PFSK-1 (cell line): ENCODE measurements at regions not wholly inside any gene's neighbourhood (a gene's known extent, or its start where the extent isn't known, plus 50 kb on each side); places are given as distances from the start of the nearest gene placed in this dataset.

Experiments used
- FOXP2 ChIP-seq: optimal IDR thresholded peaks from 2 replicates; pipeline ENCODE3; 2011; ENCODE audit warnings: borderline replicate concordance, control low read depth, inconsistent platforms; ENCODE audit not compliant: insufficient read depth; ENCODE audit errors: extremely low read length, extremely low read depth
- POLR2AphosphoS5 ChIP-seq: IDR thresholded peaks from 2 replicates; pipeline ENCODE4 v1.6.1; 2012; ENCODE audit warnings: low read depth, mild to moderate bottlenecking, control low read depth, low read length, moderate library complexity
- REST ChIP-seq, 2 experiments: IDR thresholded peaks; 2 replicates each; pipeline versions ENCODE4 v1.6.1 to v1.8.0; 2011 to 2012; ENCODE audit warnings: low read depth in 2 of 2, low read length in 2 of 2, control low read depth in 1 of 2, inconsistent platforms in 1 of 2, mild to moderate bottlenecking in 1 of 2, moderate library complexity in 1 of 2; ENCODE audit not compliant: insufficient read depth in 1 of 2
- SIN3A ChIP-seq: IDR thresholded peaks from 2 replicates; pipeline ENCODE4 v1.6.1; 2012; ENCODE audit warnings: mild to moderate bottlenecking, low read length, moderate library complexity, borderline replicate concordance; ENCODE audit not compliant: insufficient read depth
- TAF1 ChIP-seq: IDR thresholded peaks from 2 replicates; pipeline ENCODE4 v1.6.1; 2012; ENCODE audit warnings: low read length, control low read depth, borderline replicate concordance; ENCODE audit not compliant: insufficient read depth

DNA sequence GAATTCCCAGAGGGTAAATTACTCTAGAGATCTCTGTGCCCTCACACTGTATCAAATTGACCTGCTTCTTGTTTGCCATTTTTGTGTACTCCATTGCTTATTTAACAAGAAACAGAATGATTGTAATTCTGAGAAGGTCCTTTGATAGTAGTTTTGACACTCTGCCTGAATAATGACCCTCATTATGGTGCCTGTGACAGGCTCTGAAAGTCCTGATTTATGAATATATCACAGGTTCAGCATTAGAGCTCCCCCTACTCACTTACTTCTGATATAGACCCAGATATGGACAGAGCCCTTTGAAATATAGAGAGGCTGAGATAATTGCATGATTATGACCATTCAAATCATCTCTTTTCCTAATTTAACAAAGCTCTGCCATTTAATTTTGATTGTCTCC, 465.2 kb downstream of the MDFIC start:
- TF ChIP-seq POLR2AphosphoS5 (no peak), TAF1 (no peak), REST (IDR thresholded peaks at IDR 0.05; ENCODE audit: insufficient read depth in 1 of 2, low read depth in 2 of 2, low read length in 2 of 2) (no peak), SIN3A (no peak), FOXP2 (no peak)
